ENCODE measurements at regions not wholly inside any gene's neighbourhood (a gene's known extent, or its start where the extent isn't known, plus 50 kb on each side); places are given as distances from the start of the nearest gene placed in this dataset.

DNA sequence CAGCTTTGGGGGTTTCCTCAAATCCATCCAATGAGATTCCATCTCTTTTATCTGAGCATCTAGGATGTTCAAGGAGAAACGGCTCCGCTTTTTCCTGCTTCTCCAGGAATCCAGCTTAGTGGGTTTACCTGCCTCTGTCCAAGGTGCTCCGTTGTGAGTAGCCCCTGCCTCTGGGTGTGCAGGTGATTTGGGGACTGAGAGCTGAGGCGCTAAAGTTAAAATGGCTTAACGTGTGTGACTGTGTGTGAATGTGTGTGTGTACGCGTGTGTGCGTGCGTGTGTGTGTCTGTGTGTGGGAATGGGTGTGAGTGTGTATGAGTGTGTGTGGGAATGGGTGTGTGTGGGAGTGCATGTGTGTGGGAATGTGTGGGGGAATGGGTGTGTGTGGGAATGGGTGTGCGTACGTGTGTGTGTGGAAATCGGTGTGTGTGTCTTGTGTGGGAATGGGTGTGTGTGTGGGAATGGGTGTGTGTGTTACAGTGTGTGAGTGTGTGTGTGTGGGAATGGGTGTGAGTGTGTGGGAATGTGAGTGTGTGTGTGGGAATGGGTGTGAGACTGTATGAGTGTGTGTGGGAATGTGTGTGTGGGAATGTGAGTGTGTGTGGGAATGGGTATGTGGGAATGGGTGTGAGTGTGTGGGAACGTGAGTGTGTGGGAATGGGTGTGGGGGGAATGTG is 90.2 kb upstream of the INSIG1 start:
- Histone ChIP-seq H3K4me3 (no peak overlapping the region), H3K9me3 (no peaks in the 10 kb centered on the region), H3K36me3 (ENCODE audit: low read depth) (no peaks in the 10 kb centered on the region), H3K4me1 (ENCODE audit: low read depth) (no peaks in the 10 kb centered on the region)
- intact Hi-C loops (cut with DNase I, micrococcal nuclease): no loop called here
- TF ChIP-seq, protein P1, sequence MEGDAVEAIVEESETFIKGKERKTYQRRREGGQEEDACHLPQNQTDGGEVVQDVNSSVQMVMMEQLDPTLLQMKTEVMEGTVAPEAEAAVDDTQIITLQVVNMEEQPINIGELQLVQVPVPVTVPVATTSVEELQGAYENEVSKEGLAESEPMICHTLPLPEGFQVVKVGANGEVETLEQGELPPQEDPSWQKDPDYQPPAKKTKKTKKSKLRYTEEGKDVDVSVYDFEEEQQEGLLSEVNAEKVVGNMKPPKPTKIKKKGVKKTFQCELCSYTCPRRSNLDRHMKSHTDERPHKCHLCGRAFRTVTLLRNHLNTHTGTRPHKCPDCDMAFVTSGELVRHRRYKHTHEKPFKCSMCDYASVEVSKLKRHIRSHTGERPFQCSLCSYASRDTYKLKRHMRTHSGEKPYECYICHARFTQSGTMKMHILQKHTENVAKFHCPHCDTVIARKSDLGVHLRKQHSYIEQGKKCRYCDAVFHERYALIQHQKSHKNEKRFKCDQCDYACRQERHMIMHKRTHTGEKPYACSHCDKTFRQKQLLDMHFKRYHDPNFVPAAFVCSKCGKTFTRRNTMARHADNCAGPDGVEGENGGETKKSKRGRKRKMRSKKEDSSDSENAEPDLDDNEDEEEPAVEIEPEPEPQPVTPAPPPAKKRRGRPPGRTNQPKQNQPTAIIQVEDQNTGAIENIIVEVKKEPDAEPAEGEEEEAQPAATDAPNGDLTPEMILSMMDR (IDR thresholded peaks at IDR 0.05): no peak
- DNase-seq: no peak
- ATAC-seq: no peak

- TF ChIP-seq, protein P1 (IDR thresholded peaks at IDR 0.05): no peak
- H3K4me1 ChIP-seq (ENCODE audit: low read depth): no peaks in the 10 kb centered on the region
- no peaks in the 10 kb centered on the region for H3K36me3 ChIP-seq (ENCODE audit: low read depth)
- intact Hi-C loops (cut with DNase I, micrococcal nuclease): no loop called here
- no peak overlapping the region for H3K4me3 ChIP-seq
- ATAC-seq (no peak), DNase-seq (no peak)
- no peaks in the 10 kb centered on the region for H3K9me3 ChIP-seq
These were observed 88.8 kb upstream of the INSIG1 start for GRCh38 chr7:155208681-155209477.

- peaks cover 3% of the 10 kb centered on the region for H3K4me1 ChIP-seq (ENCODE audit: low read depth)
- no peaks in the 10 kb centered on the region for H3K36me3 ChIP-seq (ENCODE audit: low read depth)
- TF ChIP-seq, protein P1 (IDR thresholded peaks at IDR 0.05): no peak
- no peaks in the 10 kb centered on the region for H3K9me3 ChIP-seq
- intact Hi-C loops (cut with DNase I, micrococcal nuclease): no loop called here
- ATAC-seq (no peak), DNase-seq (no peak)
- no peak overlapping the region for H3K4me3 ChIP-seq
These were observed 88.0 kb upstream of the INSIG1 start for GRCh38 chr7:155209478-155210319.

DNA sequence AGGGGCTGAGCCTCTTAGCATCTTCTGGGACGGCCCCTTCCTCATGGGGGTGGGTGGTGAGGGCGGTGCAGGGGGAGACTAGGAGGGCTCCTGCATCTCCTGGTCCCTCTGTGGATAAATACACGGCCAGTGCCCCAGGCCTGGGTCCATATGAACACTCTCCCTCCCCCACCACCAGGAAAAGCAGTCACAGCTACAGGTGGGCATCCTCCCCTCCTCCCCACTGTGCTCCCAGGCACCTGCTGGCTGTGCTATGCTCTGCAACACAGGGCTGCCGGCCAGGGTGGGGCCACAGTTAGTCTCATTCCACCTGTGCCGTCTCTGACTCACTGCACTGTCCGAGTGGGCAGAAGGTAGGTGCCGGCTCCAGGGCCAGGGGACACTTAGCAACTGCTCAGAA is 87.3 kb upstream of the INSIG1 start:
- Histone ChIP-seq H3K9me3 (no peaks in the 10 kb centered on the region), H3K4me1 (ENCODE audit: low read depth) (peaks cover 3% of the 10 kb centered on the region), H3K4me3 (no peak overlapping the region), H3K36me3 (ENCODE audit: low read depth) (no peaks in the 10 kb centered on the region)
- DNase-seq: no peak
- TF ChIP-seq, protein P1 (IDR thresholded peaks at IDR 0.05): no peak
- no peak for ATAC-seq
- intact Hi-C loops (cut with DNase I, micrococcal nuclease): no loop called here

DNA sequence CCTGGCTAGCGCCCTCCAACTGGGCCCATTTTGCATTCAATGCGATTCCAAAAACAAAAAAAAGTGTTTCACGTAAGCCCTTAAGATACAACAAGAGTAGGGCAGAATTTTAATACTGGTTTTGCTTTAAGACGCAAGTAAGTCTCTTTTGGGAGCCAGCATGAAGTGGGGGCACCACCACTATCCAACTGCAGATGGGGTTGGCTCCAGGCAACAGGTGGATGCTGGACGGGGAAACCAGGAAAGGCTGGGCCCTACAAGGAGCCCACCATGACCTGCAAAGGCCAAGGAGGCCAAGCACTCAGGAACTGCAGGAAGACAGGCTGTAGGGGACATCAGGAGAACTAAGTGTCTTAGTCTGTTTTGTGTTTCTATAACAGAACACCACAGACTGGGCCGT is 86.5 kb upstream of the INSIG1 start:
- no peak for DNase-seq
- intact Hi-C loops (cut with DNase I, micrococcal nuclease): no loop called here
- ATAC-seq: no peak
- TF ChIP-seq, protein P1 (IDR thresholded peaks at IDR 0.05): no peak
- H3K9me3 ChIP-seq: no peaks in the 10 kb centered on the region
- H3K4me3 ChIP-seq: no peak overlapping the region
- peaks cover 3% of the 10 kb centered on the region for H3K4me1 ChIP-seq (ENCODE audit: low read depth)
- H3K36me3 ChIP-seq (ENCODE audit: low read depth): no peaks in the 10 kb centered on the region
